GM12878 (cell line): ENCODE measurements at regions not wholly inside any gene's neighbourhood (a gene's known extent, or its start where the extent isn't known, plus 50 kb on each side); places are given as distances from the start of the nearest gene placed in this dataset.

Experiments
- ATAC-seq: fragments of 200-7000 bp; cut with Tn5 transposase; 3 replicates; pipeline ENCODE4 v1.9.1; 2020; ENCODE audit warnings: mild to moderate bottlenecking, moderate library complexity
- BruUV-seq: library from RNA; stranded (reverse); fragments of 400-500 nt; replicated peaks from 2 replicates; lab custom pipeline; 2021; lab: Mats Ljungman, UMichigan
- CTCF ChIA-PET: fragments of 300-600 bp; sonication (Branson Sonifier 250); formaldehyde crosslinking; extraction: SDS; loops from one replicate; lab custom pipeline; 2021; ENCODE audit warnings: inconsistent platforms; lab: Yijun Ruan, JAX
- POLR2A ChIA-PET: fragments of 350-600 bp; formaldehyde crosslinking; extraction: SDS; loops from one replicate; lab custom pipeline; 2021; ENCODE audit warnings: inconsistent platforms; lab: Charles Lee
- RAD21 ChIA-PET: fragments of 300-600 bp; sonication (Branson Sonifier 250); formaldehyde crosslinking; loops from one replicate; lab custom pipeline; 2023; ENCODE audit warnings: antibody characterized with exemption; ENCODE audit not compliant: unreplicated experiment; lab: Charles Lee
- SMC1A ChIA-PET: fragments of 300-600 bp; sonication (Branson Sonifier 250); formaldehyde crosslinking; loops from one replicate; lab custom pipeline; 2023; ENCODE audit not compliant: unreplicated experiment, uncharacterized antibody; lab: Charles Lee
- DNase-seq: peaks from one replicate; pipeline ENCODE4 v3.0.0-alpha.2; 2011; ENCODE audit warnings: low read depth, low spot score
- FAIRE-seq: peaks from 3 replicates; lab custom pipeline; 2011; peaks lifted over from hg19 to GRCh38; lab: Jason Lieb, UNC
- H2AFZ ChIP-seq: 2 replicates; pipeline ENCODE4 v1.6.0; 2011; ENCODE audit warnings: low read depth, low read length, control low read depth; ENCODE audit not compliant: control insufficient read depth
- H3K27ac ChIP-seq: 2 replicates; pipeline ENCODE4 v1.5.1; 2011; ENCODE audit warnings: control low read depth; ENCODE audit not compliant: control insufficient read depth, insufficient read depth
- H3K27me3 ChIP-seq, 2 experiments: replicated peaks in 1 of 2; 2 replicates each; pipeline versions ENCODE4 v1.6.0 to v1.6.1; 2011; ENCODE audit warnings: low read length in 1 of 2; ENCODE audit not compliant: control insufficient read depth in 2 of 2, insufficient read depth in 2 of 2
- H3K36me3 ChIP-seq, 2 experiments: 2 replicates each; pipeline ENCODE4 v1.5.1; 2011; ENCODE audit warnings: low read length in 1 of 2; ENCODE audit not compliant: control insufficient read depth in 2 of 2, insufficient read depth in 2 of 2
- H3K4me1 ChIP-seq: 2 replicates; pipeline ENCODE4 v1.6.1; 2011; ENCODE audit warnings: mild to moderate bottlenecking, low read length, moderate library complexity, mixed read lengths; ENCODE audit not compliant: control insufficient read depth, insufficient read depth
- H3K4me2 ChIP-seq: 2 replicates; pipeline ENCODE4 v1.6.0; 2011; ENCODE audit warnings: control low read depth; ENCODE audit not compliant: control insufficient read depth, insufficient read depth
- H3K4me3 ChIP-seq: fragments of 200-600 bp; sonication (generic); 2 replicates; pipeline ENCODE4 v1.5.1; 2016
- H3K79me2 ChIP-seq: 2 replicates; pipeline ENCODE4 v1.6.0; 2011; ENCODE audit warnings: low read length; ENCODE audit not compliant: control insufficient read depth, insufficient read depth
- H3K9ac ChIP-seq: 2 replicates; pipeline ENCODE4 v1.8.0; 2011; ENCODE audit warnings: low read length, control low read depth, mixed read lengths; ENCODE audit not compliant: control insufficient read depth, insufficient read depth
- H3K9me3 ChIP-seq: replicated peaks from 3 replicates; pipeline ENCODE4 v1.5.1; 2011; ENCODE audit warnings: mild to moderate bottlenecking, low read length; ENCODE audit not compliant: control insufficient read depth, insufficient read depth
- H4K20me1 ChIP-seq: 2 replicates; pipeline ENCODE4 v1.6.0; 2011; ENCODE audit not compliant: control insufficient read depth, insufficient read depth
- BHLHE40 ChIP-seq, 2 experiments: fragments of 450-650 bp in 1 of 2; IDR thresholded peaks; 2 replicates each; pipeline ENCODE4 v1.6.1; 2011 to 2017; ENCODE audit warnings: low read depth in 2 of 2, borderline replicate concordance in 1 of 2, improper control_type of control experiment in 1 of 2, low read length in 1 of 2, mild to moderate bottlenecking in 1 of 2
- CHD4 ChIP-seq: fragments of 200-600 bp; sonication (generic); IDR thresholded peaks from 2 replicates; pipeline ENCODE4 v1.6.1; 2016; ENCODE audit warnings: mild to moderate bottlenecking
- CREM ChIP-seq: IDR thresholded peaks from 2 replicates; pipeline ENCODE4 v1.6.1; 2014; ENCODE audit warnings: antibody characterized with exemption, low read depth
- IKZF1 ChIP-seq: fragments of 450-650 bp; conservative IDR thresholded peaks from 2 replicates; pipeline ENCODE4 v1.6.1; 2017; ENCODE audit warnings: antibody characterized with exemption, mild to moderate bottlenecking
- IRF4 ChIP-seq: IDR thresholded peaks from 2 replicates; pipeline ENCODE4 v1.6.1; 2011; ENCODE audit warnings: low read depth, low read length
- KLF5 ChIP-seq: fragments of 450-650 bp; IDR thresholded peaks from 2 replicates; pipeline ENCODE4 v1.6.1; 2014; ENCODE audit warnings: mild to moderate bottlenecking; ENCODE audit not compliant: partially characterized antibody
- PBX3 ChIP-seq: IDR thresholded peaks from 2 replicates; pipeline ENCODE4 v1.6.1; 2011; ENCODE audit warnings: mild to moderate bottlenecking, low read depth, low read length, moderate library complexity; ENCODE audit not compliant: insufficient replicate concordance
- PML ChIP-seq: IDR thresholded peaks from 2 replicates; pipeline ENCODE4 v1.6.1; 2012; ENCODE audit warnings: low read length, inconsistent platforms
- POU2F2 ChIP-seq: IDR thresholded peaks from 3 replicates; pipeline ENCODE4 v1.6.1; 2011; ENCODE audit warnings: low read depth, mild to moderate bottlenecking, low read length, borderline replicate concordance
- RAD51 ChIP-seq: fragments of 450-650 bp; IDR thresholded peaks from 2 replicates; pipeline ENCODE4 v1.6.1; 2016; ENCODE audit warnings: moderate library complexity, mild to moderate bottlenecking, inconsistent platforms
- SREBF1 ChIP-seq: IDR thresholded peaks from 2 replicates; pipeline ENCODE4 v1.6.1; 2012; ENCODE audit warnings: mild to moderate bottlenecking, low read length
- TARDBP ChIP-seq: IDR thresholded peaks from 2 replicates; pipeline ENCODE4 v1.6.1; 2016; ENCODE audit warnings: borderline replicate concordance
- ZNF24 ChIP-seq: fragments of 450-650 bp; IDR thresholded peaks from 2 replicates; pipeline ENCODE4 v1.6.1; 2017; ENCODE audit warnings: antibody characterized with exemption, mild to moderate bottlenecking
- ZNF687 ChIP-seq: fragments of 450-650 bp; IDR thresholded peaks from 2 replicates; pipeline ENCODE4 v1.6.1; 2017; ENCODE audit warnings: mild to moderate bottlenecking, moderate library complexity
- ZSCAN29 ChIP-seq: fragments of 450-650 bp; IDR thresholded peaks from 2 replicates; pipeline ENCODE4 v1.6.1; 2017; ENCODE audit warnings: mild to moderate bottlenecking, moderate library complexity
- WGBS: methylation state at CpG from one replicate; pipeline ENCODE4 v1.1.6; 2016; ENCODE audit warnings: low lambda C conversion rate; ENCODE audit not compliant: insufficient replicate concordance, insufficient coverage; ENCODE audit errors: missing lambda C conversion rate; 5-methylcytosine and 5-hydroxymethylcytosine counted together
- in situ Hi-C: fragments of 300-500 bp; cut with MboI; formaldehyde crosslinking; loops from 9 replicates; pipeline ENCODE4 v1.14.3; 2018; ENCODE audit warnings: mixed read lengths
- intact Hi-C: fragments of 100-400 bp; cut with micrococcal nuclease; formaldehyde crosslinking; loops from one replicate; pipeline ENCODE4 v1.14.2; 2022; ENCODE audit not compliant: unreplicated experiment
- TF ChIP-seq, protein P1 (sequence below): IDR thresholded peaks from 2 replicates; pipeline ENCODE4 v1.6.1; 2012; ENCODE audit warnings: low read depth, low read length, improper control_type of control experiment

- TF ChIP-seq ZNF687 (no peak), IKZF1 (no peak), PML (no peak), CHD4 (no peak), KLF5 (no peak), PBX3 (no peak), ZSCAN29 (no peak), BHLHE40 (IDR thresholded peaks at IDR 0.05; ENCODE audit: borderline replicate concordance in 1 of 2, low read depth in 2 of 2, low read length in 1 of 2) (no peak)
Observed at GRCh38 chr5:120769312-120769872, 305.3 kb downstream of the PRR16 start (continued).

GRCh38 chr5:120771202-120771601, 307.1 kb downstream of the PRR16 start:
- H4K20me1 ChIP-seq: no peaks in the 10 kb centered on the region
- ChIA-PET RAD21 (no interaction called here), CTCF (no interaction called here), POLR2A (no interaction called here), SMC1A (no interaction called here)
- intact Hi-C loops (no loop called here), in situ Hi-C loops (no loop called here)
- TF ChIP-seq, protein P1, sequence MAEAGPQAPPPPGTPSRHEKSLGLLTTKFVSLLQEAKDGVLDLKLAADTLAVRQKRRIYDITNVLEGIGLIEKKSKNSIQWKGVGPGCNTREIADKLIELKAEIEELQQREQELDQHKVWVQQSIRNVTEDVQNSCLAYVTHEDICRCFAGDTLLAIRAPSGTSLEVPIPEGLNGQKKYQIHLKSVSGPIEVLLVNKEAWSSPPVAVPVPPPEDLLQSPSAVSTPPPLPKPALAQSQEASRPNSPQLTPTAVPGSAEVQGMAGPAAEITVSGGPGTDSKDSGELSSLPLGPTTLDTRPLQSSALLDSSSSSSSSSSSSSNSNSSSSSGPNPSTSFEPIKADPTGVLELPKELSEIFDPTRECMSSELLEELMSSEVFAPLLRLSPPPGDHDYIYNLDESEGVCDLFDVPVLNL: no peak
- TF ChIP-seq SREBF1: no peak
- TF ChIP-seq TARDBP: no peak
- no peak for TF ChIP-seq IRF4
- no peak for TF ChIP-seq POU2F2
- no peak for TF ChIP-seq RAD51
- TF ChIP-seq ZNF24: no peak
- no peak for TF ChIP-seq CREM
- no peaks in the 10 kb centered on the region for H3K4me1 ChIP-seq
- H3K27me3 ChIP-seq: no peaks in the 10 kb centered on the region
- no peaks in the 10 kb centered on the region for H3K79me2 ChIP-seq
- WGBS: 0% methylated on average over 1 of the region's 1 CpG
- H3K9ac ChIP-seq: no peak overlapping the region
- no peak overlapping the region for H3K4me2 ChIP-seq
- H3K9me3 ChIP-seq: no peaks in the 10 kb centered on the region
- H3K4me3 ChIP-seq: no peak overlapping the region
- no TSS peak for BruUV-seq
- no peak overlapping the region for H2AFZ ChIP-seq
- ATAC-seq (no peak), DNase-seq (no peak), FAIRE-seq (no peak)
- H3K36me3 ChIP-seq: no peaks in the 10 kb centered on the region
- no peak overlapping the region for H3K27ac ChIP-seq
